Natural killer cell (primary cell): ENCODE measurements at regions not wholly inside any gene's neighbourhood (a gene's known extent, or its start where the extent isn't known, plus 50 kb on each side); places are given as distances from the start of the nearest gene placed in this dataset.

Experiments used
- ATAC-seq, 3 donors: fragments of 150-1000 bp in 2 of 3; fragments of 200-7000 bp in 1 of 3; cut with Tn5 transposase; 1 replicate in 1 of 3; 2 replicates in 2 of 3; pipeline ENCODE4 v1.10.0; 2021; ENCODE audit warnings: mild to moderate bottlenecking in 2 of 3, moderate library complexity in 2 of 3
- DNase-seq, 2 donors: peaks; one replicate each; pipeline versions ENCODE4 v3.0.0 to v3.0.0-alpha.2; 2013 to 2021; ENCODE audit warnings: mixed read lengths in 1 of 2
- H3K27ac ChIP-seq: one replicate; pipeline ENCODE4 v1.5.1; 2013; ENCODE audit warnings: mild to moderate bottlenecking, low read length
- H3K27me3 ChIP-seq: one replicate; pipeline ENCODE4 v1.6.1; 2013; ENCODE audit warnings: low read length; ENCODE audit not compliant: control insufficient read depth, insufficient read depth
- H3K36me3 ChIP-seq: one replicate; pipeline ENCODE4 v1.6.1; 2013; ENCODE audit warnings: low read length; ENCODE audit not compliant: control insufficient read depth, insufficient read depth
- H3K4me1 ChIP-seq: one replicate; pipeline ENCODE4 v1.6.1; 2013; ENCODE audit warnings: low read length; ENCODE audit not compliant: control insufficient read depth, insufficient read depth
- H3K4me3 ChIP-seq: one replicate; pipeline ENCODE4 v1.5.1; 2013; ENCODE audit warnings: low read length
- H3K9me3 ChIP-seq: one replicate; pipeline ENCODE4 v1.6.1; 2013; ENCODE audit warnings: low read length; ENCODE audit not compliant: control insufficient read depth, insufficient read depth
- H3K27ac Mint-ChIP-seq, 2 donors: one replicate each; pipeline ENCODE4 v1.8.0; 2022; ENCODE audit warnings: mild to moderate bottlenecking in 2 of 2, mixed read lengths in 2 of 2, moderate library complexity in 1 of 2
- H3K27me3 Mint-ChIP-seq, 2 donors: one replicate each; pipeline ENCODE4 v1.8.0; 2022; ENCODE audit warnings: low read depth in 2 of 2, mixed read lengths in 2 of 2
- H3K36me3 Mint-ChIP-seq: one replicate; pipeline ENCODE4 v1.8.0; 2022; ENCODE audit warnings: mixed read lengths
- H3K4me1 Mint-ChIP-seq, 2 donors: one replicate each; pipeline ENCODE4 v1.8.0; 2022; ENCODE audit warnings: mixed read lengths in 2 of 2
- H3K4me3 Mint-ChIP-seq: one replicate; pipeline ENCODE4 v1.8.0; 2022; ENCODE audit warnings: mild to moderate bottlenecking, moderate library complexity, mixed read lengths
- H3K9me3 Mint-ChIP-seq, 2 donors: one replicate each; pipeline ENCODE4 v1.8.0; 2022; ENCODE audit warnings: mixed read lengths in 2 of 2
- WGBS: methylation state at CpG from one replicate; pipeline ENCODE4 v1.1.7; 2013; ENCODE audit warnings: missing lambda C conversion rate; ENCODE audit not compliant: insufficient coverage; 5-methylcytosine and 5-hydroxymethylcytosine counted together
- intact Hi-C: fragments of 100-400 bp; cut with micrococcal nuclease; formaldehyde crosslinking; loops from one replicate; pipeline ENCODE4 v1.14.2; 2022
- TF ChIP-seq, protein P1 (sequence below): fragments of 200-600 bp; IDR thresholded peaks from one replicate; pipeline ENCODE4 v1.8.0; 2022; ENCODE audit warnings: antibody characterized with exemption

- no peaks in the 10 kb centered on the region for H3K9me3 Mint-ChIP-seq
- 64% methylated on average over 8 of the region's 9 CpGs for WGBS
- Histone ChIP-seq H3K27ac (no peak overlapping the region), H3K4me3 (no peak overlapping the region), H3K36me3 (no peaks in the 10 kb centered on the region), H3K27me3 (no peaks in the 10 kb centered on the region), H3K9me3 (no peaks in the 10 kb centered on the region), H3K4me1 (no peaks in the 10 kb centered on the region)
- peaks cover 0 to 7% of the 10 kb centered on the region in 2 donors for H3K4me1 Mint-ChIP-seq
- intact Hi-C loops = no loop called here
- DNase-seq (no peak), ATAC-seq (no peak)
- TF ChIP-seq, protein P1, sequence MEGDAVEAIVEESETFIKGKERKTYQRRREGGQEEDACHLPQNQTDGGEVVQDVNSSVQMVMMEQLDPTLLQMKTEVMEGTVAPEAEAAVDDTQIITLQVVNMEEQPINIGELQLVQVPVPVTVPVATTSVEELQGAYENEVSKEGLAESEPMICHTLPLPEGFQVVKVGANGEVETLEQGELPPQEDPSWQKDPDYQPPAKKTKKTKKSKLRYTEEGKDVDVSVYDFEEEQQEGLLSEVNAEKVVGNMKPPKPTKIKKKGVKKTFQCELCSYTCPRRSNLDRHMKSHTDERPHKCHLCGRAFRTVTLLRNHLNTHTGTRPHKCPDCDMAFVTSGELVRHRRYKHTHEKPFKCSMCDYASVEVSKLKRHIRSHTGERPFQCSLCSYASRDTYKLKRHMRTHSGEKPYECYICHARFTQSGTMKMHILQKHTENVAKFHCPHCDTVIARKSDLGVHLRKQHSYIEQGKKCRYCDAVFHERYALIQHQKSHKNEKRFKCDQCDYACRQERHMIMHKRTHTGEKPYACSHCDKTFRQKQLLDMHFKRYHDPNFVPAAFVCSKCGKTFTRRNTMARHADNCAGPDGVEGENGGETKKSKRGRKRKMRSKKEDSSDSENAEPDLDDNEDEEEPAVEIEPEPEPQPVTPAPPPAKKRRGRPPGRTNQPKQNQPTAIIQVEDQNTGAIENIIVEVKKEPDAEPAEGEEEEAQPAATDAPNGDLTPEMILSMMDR = no peak
- peaks cover 8 to 14% of the 10 kb centered on the region in 2 donors for H3K27me3 Mint-ChIP-seq
- no peak overlapping the region for H3K4me3 Mint-ChIP-seq
- H3K27ac Mint-ChIP-seq = no peak overlapping the region
- no peaks in the 10 kb centered on the region for H3K36me3 Mint-ChIP-seq
Measured at GRCh38 chr11:134734141-134734845, 322.3 kb upstream of the B3GAT1 start.

DNA sequence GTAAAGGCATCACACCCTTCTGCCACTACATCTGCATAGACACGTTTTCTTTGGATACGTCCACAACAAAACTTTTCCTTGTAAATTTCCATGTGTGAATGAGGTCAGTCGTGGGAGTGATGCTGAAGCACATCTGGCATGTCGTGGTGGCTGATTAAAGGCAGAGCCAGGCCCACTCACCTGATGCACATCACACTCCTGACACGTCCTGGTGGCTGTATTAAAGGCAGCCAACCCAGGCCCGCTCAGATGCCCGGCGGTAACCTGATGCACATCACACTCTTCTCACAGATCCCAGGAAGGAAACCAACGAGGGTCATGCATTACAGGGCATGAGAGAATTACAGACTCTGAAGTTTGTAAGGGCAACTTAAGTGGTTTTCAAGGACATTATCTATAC is 321.6 kb upstream of the B3GAT1 start:
- no peaks in the 10 kb centered on the region for H3K27me3 ChIP-seq

GRCh38 chr11:134731213-134731961 is 319.3 kb upstream of the B3GAT1 start:
- ATAC-seq (no peak), DNase-seq (no peak)
- Histone ChIP-seq H3K27me3 (no peaks in the 10 kb centered on the region), H3K4me1 (no peaks in the 10 kb centered on the region), H3K4me3 (no peak overlapping the region), H3K27ac (no peak overlapping the region), H3K9me3 (no peaks in the 10 kb centered on the region), H3K36me3 (no peaks in the 10 kb centered on the region)
- H3K4me3 Mint-ChIP-seq = no peak overlapping the region
- intact Hi-C loops = no loop called here
- no peak overlapping the region for H3K27ac Mint-ChIP-seq
- TF ChIP-seq, protein P1 = no peak
- 62% methylated on average over 8 of the region's 9 CpGs for WGBS
- no peaks in the 10 kb centered on the region for H3K36me3 Mint-ChIP-seq
- H3K27me3 Mint-ChIP-seq = peaks cover 19 to 24% of the 10 kb centered on the region in 2 donors
- peaks cover 0 to 7% of the 10 kb centered on the region in 2 donors for H3K4me1 Mint-ChIP-seq
- no peaks in the 10 kb centered on the region for H3K9me3 Mint-ChIP-seq

More for the DNA sequence above, 321.6 kb upstream of the B3GAT1 start:
- H3K9me3 ChIP-seq = no peaks in the 10 kb centered on the region
- no peaks in the 10 kb centered on the region for H3K36me3 ChIP-seq
- DNase-seq (no peak), ATAC-seq (no peak)
- intact Hi-C loops = no loop called here
- Mint-ChIP-seq H3K27me3 (peaks cover 8 to 14% of the 10 kb centered on the region in 2 donors), H3K4me3 (no peak overlapping the region), H3K27ac (no peak overlapping the region), H3K9me3 (no peaks in the 10 kb centered on the region), H3K36me3 (no peaks in the 10 kb centered on the region), H3K4me1 (peaks cover 0 to 7% of the 10 kb centered on the region in 2 donors)
- H3K4me1 ChIP-seq = no peaks in the 10 kb centered on the region
- 50% methylated on average over 7 of the region's 9 CpGs for WGBS
- TF ChIP-seq, protein P1 = no peak
- no peak overlapping the region for H3K27ac ChIP-seq
- H3K4me3 ChIP-seq = no peak overlapping the region
